HL-60 (cell line): ENCODE measurements at regions not wholly inside any gene's neighbourhood (a gene's known extent, or its start where the extent isn't known, plus 50 kb on each side); places are given as distances from the start of the nearest gene placed in this dataset.
A peak's percentile ranks its signal among the peaks of the same experiment; 100 is the strongest.

Source experiments
- DNase-seq, 2 experiments: peaks; one replicate each; pipeline ENCODE4 v3.0.0-alpha.2; 2010 to 2020; ENCODE audit warnings: low read depth in 1 of 2, low spot score in 1 of 2
- H3K27ac ChIP-seq: fragments of 250-450 bp; sonication (Bioruptor Pico); replicated peaks from 2 replicates; pipeline ENCODE4 v1.5.1; 2020; ENCODE audit warnings: mild to moderate bottlenecking, moderate library complexity
- H3K27me3 ChIP-seq: fragments of 250-450 bp; sonication (Bioruptor Pico); 2 replicates; pipeline ENCODE4 v1.5.1; 2021; ENCODE audit warnings: mild to moderate bottlenecking, moderate library complexity; ENCODE audit not compliant: insufficient read depth, poor library complexity, severe bottlenecking
- H3K4me3 ChIP-seq: replicated peaks from 2 replicates; pipeline ENCODE4 v1.5.1; 2011; ENCODE audit warnings: mild to moderate bottlenecking, control low read depth, low read length; ENCODE audit not compliant: insufficient read depth
- GABPA ChIP-seq: IDR thresholded peaks from 2 replicates; pipeline ENCODE4 v1.6.1; 2012; ENCODE audit warnings: low read depth
- POLR2AphosphoS5 ChIP-seq: IDR thresholded peaks from 2 replicates; pipeline ENCODE4 v1.6.1; 2012; ENCODE audit warnings: low read depth
- REST ChIP-seq: IDR thresholded peaks from 2 replicates; pipeline ENCODE4 v1.6.1; 2012; ENCODE audit warnings: low read depth; ENCODE audit not compliant: insufficient replicate concordance
- SPI1 ChIP-seq: IDR thresholded peaks from 2 replicates; pipeline ENCODE4 v1.6.1; 2012; ENCODE audit warnings: low read depth, mild to moderate bottlenecking, borderline replicate concordance
- TF ChIP-seq, protein P1 (sequence below): IDR thresholded peaks from one replicate; pipeline ENCODE4 v1.5.1; 2011; ENCODE audit warnings: low read length, control low read depth, inconsistent platforms; ENCODE audit not compliant: insufficient read depth

DNA sequence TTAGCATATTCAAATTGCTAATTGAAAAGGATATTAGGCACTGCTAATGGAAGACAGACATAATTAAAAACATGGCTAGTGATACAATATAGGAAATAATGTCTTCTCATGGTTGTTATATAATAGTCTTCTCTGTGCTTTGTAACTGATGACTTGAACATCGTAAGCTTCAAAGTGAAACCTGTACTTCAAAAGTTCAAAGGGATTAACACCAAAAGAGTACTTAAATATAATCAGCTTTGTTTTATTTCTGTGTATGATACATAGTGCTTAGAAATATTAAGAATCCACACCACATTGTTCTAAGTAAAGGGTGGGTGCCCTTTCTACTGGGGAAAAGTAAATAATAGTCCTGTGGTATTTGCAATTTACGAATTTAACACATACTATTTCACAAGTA is 75.4 kb upstream of the ITGA1 start:
- TF ChIP-seq SPI1 (no peak), POLR2AphosphoS5 (no peak), GABPA (no peak), REST (no peak)
- TF ChIP-seq, protein P1, sequence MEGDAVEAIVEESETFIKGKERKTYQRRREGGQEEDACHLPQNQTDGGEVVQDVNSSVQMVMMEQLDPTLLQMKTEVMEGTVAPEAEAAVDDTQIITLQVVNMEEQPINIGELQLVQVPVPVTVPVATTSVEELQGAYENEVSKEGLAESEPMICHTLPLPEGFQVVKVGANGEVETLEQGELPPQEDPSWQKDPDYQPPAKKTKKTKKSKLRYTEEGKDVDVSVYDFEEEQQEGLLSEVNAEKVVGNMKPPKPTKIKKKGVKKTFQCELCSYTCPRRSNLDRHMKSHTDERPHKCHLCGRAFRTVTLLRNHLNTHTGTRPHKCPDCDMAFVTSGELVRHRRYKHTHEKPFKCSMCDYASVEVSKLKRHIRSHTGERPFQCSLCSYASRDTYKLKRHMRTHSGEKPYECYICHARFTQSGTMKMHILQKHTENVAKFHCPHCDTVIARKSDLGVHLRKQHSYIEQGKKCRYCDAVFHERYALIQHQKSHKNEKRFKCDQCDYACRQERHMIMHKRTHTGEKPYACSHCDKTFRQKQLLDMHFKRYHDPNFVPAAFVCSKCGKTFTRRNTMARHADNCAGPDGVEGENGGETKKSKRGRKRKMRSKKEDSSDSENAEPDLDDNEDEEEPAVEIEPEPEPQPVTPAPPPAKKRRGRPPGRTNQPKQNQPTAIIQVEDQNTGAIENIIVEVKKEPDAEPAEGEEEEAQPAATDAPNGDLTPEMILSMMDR: no peak
- no peaks in the 10 kb centered on the region for H3K27me3 ChIP-seq
- no peak overlapping the region for H3K4me3 ChIP-seq
- no peak for DNase-seq
- H3K27ac ChIP-seq: no peak overlapping the region

DNA sequence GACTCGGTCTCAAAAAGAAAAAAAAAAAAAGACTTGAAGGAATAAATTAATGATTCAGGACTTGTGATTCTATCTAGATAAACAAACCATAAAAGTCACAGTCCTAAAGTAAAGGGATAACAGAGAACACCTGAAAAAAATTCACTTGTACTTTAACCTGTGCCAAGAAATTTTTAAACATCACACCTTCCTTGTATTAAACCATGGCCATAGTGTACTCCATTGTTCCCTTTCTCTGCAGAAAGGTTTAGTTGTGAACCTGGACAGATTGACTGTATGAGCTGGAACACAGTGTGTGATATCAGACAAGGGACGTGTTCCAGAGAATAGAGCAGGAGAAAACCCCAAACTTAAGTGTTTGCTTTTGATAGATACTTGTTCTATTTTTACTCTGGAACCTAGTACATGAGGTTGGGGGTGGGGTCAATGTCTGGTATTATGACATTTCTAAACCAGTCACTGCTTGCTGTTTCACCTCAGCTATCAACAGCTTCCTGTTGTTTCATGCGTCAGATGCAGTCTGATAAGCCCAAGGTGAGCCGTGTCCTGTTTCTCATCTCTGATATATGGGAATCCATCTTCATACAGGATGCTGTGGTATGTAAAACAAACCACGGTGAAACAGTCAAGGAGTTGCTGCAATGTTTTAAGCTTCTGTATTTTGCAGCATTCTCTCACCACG is 62.5 kb upstream of the ITGA1 start:
- 0 out of 2 replicates have a peak, but pooled peaks have one; percentile 29 for TF ChIP-seq POLR2AphosphoS5
- TF ChIP-seq, protein P1: no peak
- DNase-seq: peak; percentile 14 to 65
- no peaks in the 10 kb centered on the region for H3K27me3 ChIP-seq
- H3K4me3 ChIP-seq: no peak overlapping the region
- peak overlapping the region; percentile 50 for H3K27ac ChIP-seq

GRCh38 chr5:52725808-52726207 is 61.9 kb upstream of the ITGA1 start:
- H3K4me3 ChIP-seq: no peak overlapping the region
- DNase-seq: no peak

More at GRCh38 chr5:52725808-52726207, 61.9 kb upstream of the ITGA1 start:
- TF ChIP-seq, protein P1: no peak
- TF ChIP-seq POLR2AphosphoS5 (no peak), REST (no peak), SPI1 (no peak), GABPA (no peak)
- Histone ChIP-seq H3K27ac (no peak overlapping the region), H3K27me3 (no peaks in the 10 kb centered on the region)
